Parathyroid adenoma (tissue), 2 donors: ENCODE measurements at regions not wholly inside any gene's neighbourhood (a gene's known extent, or its start where the extent isn't known, plus 50 kb on each side); places are given as distances from the start of the nearest gene placed in this dataset.

Experiments used
- H2AFZ ChIP-seq: fragments of 300-600 bp; sonication (generic); one replicate; pipeline ENCODE4 v1.7.0; 2017; ENCODE audit warnings: antibody characterized with exemption, mild to moderate bottlenecking
- H3K27ac ChIP-seq: fragments of 300-600 bp; sonication (generic); one replicate; pipeline ENCODE4 v1.7.0; 2017
- H3K27me3 ChIP-seq: fragments of 300-600 bp; sonication (generic); one replicate; pipeline ENCODE4 v1.7.0; 2017; ENCODE audit warnings: low read length; ENCODE audit not compliant: control insufficient read depth, insufficient read depth
- H3K36me3 ChIP-seq: fragments of 300-600 bp; sonication (generic); one replicate; pipeline ENCODE4 v1.7.0; 2017; ENCODE audit warnings: low read length; ENCODE audit not compliant: control insufficient read depth, insufficient read depth
- H3K4me1 ChIP-seq: fragments of 300-600 bp; sonication (generic); one replicate; pipeline ENCODE4 v1.7.0; 2017; ENCODE audit warnings: control low read depth
- H3K4me2 ChIP-seq: fragments of 300-600 bp; sonication (generic); one replicate; pipeline ENCODE4 v1.7.0; 2017; ENCODE audit warnings: low read length
- H3K4me3 ChIP-seq: fragments of 300-600 bp; sonication (generic); one replicate; pipeline ENCODE4 v1.7.0; 2017; ENCODE audit warnings: low read depth, low read length
- H3K79me2 ChIP-seq: fragments of 300-600 bp; sonication (generic); one replicate; pipeline ENCODE4 v1.7.0; 2017; ENCODE audit warnings: control low read depth
- H3K9ac ChIP-seq: fragments of 300-600 bp; sonication (generic); one replicate; pipeline ENCODE4 v1.7.0; 2017; ENCODE audit warnings: mild to moderate bottlenecking
- H3K9me3 ChIP-seq: fragments of 300-600 bp; sonication (generic); one replicate; pipeline ENCODE4 v1.7.0; 2017; ENCODE audit warnings: low read length; ENCODE audit not compliant: control insufficient read depth
- CTCF ChIP-seq: fragments of 300-600 bp; sonication (generic); IDR thresholded peaks from one replicate; pipeline ENCODE4 v1.7.0; 2017; ENCODE audit warnings: antibody characterized with exemption, mild to moderate bottlenecking
- donor health status: primary hyperparathyroidism.

- Histone ChIP-seq H3K9me3 (no peaks in the 10 kb centered on the region), H3K4me1 (no peaks in the 10 kb centered on the region), H3K9ac (no peak overlapping the region), H3K36me3 (no peaks in the 10 kb centered on the region), H2AFZ (no peak overlapping the region), H3K79me2 (no peaks in the 10 kb centered on the region), H3K27me3 (no peaks in the 10 kb centered on the region), H3K4me3 (no peak overlapping the region), H3K27ac (no peak overlapping the region), H3K4me2 (no peak overlapping the region)
- no peak for TF ChIP-seq CTCF
Measured at GRCh38 chrY:15800021-15800420, 1275.7 kb downstream of the NLGN4Y start.

DNA sequence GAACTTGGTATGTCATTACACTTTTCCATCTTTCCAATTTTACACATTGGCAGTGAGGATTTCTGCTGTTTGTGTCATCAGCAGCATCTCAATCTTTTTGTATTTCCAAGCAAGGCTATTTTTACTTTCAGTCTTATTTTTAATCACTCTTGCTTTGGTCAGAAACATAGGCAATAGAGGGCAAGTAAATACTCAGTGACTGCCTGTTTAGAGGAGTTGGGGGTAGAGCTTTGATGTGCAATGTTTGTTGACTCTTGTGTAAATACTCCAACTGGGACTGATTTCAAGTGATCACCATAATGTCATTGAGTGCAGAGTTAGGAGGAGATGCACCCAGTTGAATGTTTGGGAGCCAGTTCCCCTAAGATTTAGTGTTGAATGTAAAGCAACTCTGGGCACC, 1281.7 kb downstream of the NLGN4Y start:
- Histone ChIP-seq H3K9ac (no peak overlapping the region), H3K4me3 (no peak overlapping the region), H2AFZ (no peak overlapping the region), H3K4me1 (no peaks in the 10 kb centered on the region), H3K79me2 (no peaks in the 10 kb centered on the region), H3K36me3 (no peaks in the 10 kb centered on the region), H3K27ac (no peak overlapping the region), H3K27me3 (no peaks in the 10 kb centered on the region), H3K9me3 (no peaks in the 10 kb centered on the region), H3K4me2 (no peak overlapping the region)
- no peak for TF ChIP-seq CTCF

DNA sequence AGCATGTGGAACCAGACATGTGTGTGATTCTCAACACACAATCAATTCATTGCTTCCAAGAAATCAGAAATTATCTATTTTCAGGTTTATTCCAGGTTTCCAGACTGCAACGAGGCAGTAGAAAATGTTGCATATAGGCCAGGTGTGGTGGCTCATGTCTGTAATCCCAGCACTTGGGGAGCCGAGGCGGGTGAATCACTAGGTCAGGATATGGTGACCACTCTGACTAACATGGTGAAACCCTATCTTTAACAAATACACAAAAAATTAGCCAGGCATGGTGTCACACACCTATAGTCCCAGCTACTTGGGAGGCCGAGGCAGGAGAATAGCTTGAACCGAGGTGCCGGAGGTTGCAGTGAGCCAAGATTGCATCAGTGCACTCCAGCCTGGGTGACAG, 1289.9 kb downstream of the NLGN4Y start:
- no peak overlapping the region for H3K27ac ChIP-seq
- H3K4me3 ChIP-seq, result no peak overlapping the region
- no peak overlapping the region for H2AFZ ChIP-seq
- TF ChIP-seq CTCF, result no peak
- H3K79me2 ChIP-seq, result no peaks in the 10 kb centered on the region
- H3K4me2 ChIP-seq, result no peak overlapping the region
- no peaks in the 10 kb centered on the region for H3K36me3 ChIP-seq
- H3K9ac ChIP-seq, result no peak overlapping the region
- no peaks in the 10 kb centered on the region for H3K27me3 ChIP-seq
- H3K4me1 ChIP-seq, result no peaks in the 10 kb centered on the region
- H3K9me3 ChIP-seq, result no peaks in the 10 kb centered on the region
